Panc1 (cell line): ENCODE measurements at regions not wholly inside any gene's neighbourhood (a gene's known extent, or its start where the extent isn't known, plus 50 kb on each side); places are given as distances from the start of the nearest gene placed in this dataset.

ENCODE experiments used
- ATAC-seq: fragments of 200-7000 bp; cut with Tn5 transposase; 2 replicates; pipeline ENCODE4 v1.9.1; 2020; ENCODE audit warnings: mild to moderate bottlenecking, moderate library complexity
- BruUV-seq: library from RNA; stranded (reverse); fragments of 400-500 nt; replicated peaks from 2 replicates; lab custom pipeline; 2021; lab: Mats Ljungman, UMichigan
- CTCF ChIA-PET: fragments of 300-600 bp; sonication (Branson Sonifier 250); formaldehyde crosslinking; loops from one replicate; lab custom pipeline; 2022; ENCODE audit warnings: antibody characterized with exemption; lab: Charles Lee
- POLR2A ChIA-PET: fragments of 300-600 bp; sonication (Branson Sonifier 250); formaldehyde crosslinking; loops from one replicate; lab custom pipeline; 2022; ENCODE audit warnings: antibody characterized with exemption; lab: Charles Lee
- DNase-seq: peaks from one replicate; pipeline ENCODE4 v3.0.0-alpha.2; 2010; ENCODE audit warnings: low read depth, low spot score
- H3K27ac ChIP-seq: 2 replicates; pipeline ENCODE4 v1.5.1; 2011; ENCODE audit warnings: mild to moderate bottlenecking, low read length, inconsistent platforms
- H3K27me3 ChIP-seq: fragments of 200-500 bp; sonication (Bioruptor generic); 2 replicates; pipeline ENCODE4 v1.6.0; 2014; ENCODE audit warnings: low read length, inconsistent platforms; ENCODE audit not compliant: control insufficient read depth, insufficient read depth
- H3K36me3 ChIP-seq: fragments of 200-500 bp; sonication (Bioruptor generic); 2 replicates; pipeline ENCODE4 v1.5.1; 2014; ENCODE audit warnings: inconsistent platforms, mild to moderate bottlenecking, low read length, moderate library complexity; ENCODE audit not compliant: control insufficient read depth, insufficient read depth
- H3K4me1 ChIP-seq: 2 replicates; pipeline ENCODE4 v1.5.1; 2011; ENCODE audit warnings: inconsistent platforms, mild to moderate bottlenecking, low read length, moderate library complexity; ENCODE audit not compliant: control insufficient read depth, insufficient read depth
- H3K4me3 ChIP-seq, 2 experiments: 2 replicates each; pipeline ENCODE4 v1.5.1; 2011 to 2012; ENCODE audit warnings: low read depth in 2 of 2, low read length in 2 of 2, mild to moderate bottlenecking in 2 of 2, inconsistent platforms in 1 of 2, moderate library complexity in 1 of 2
- H3K9me3 ChIP-seq: fragments of 200-500 bp; sonication (Bioruptor generic); 2 replicates; pipeline ENCODE4 v1.5.1; 2014; ENCODE audit warnings: low read depth, mild to moderate bottlenecking, inconsistent platforms, low read length, moderate library complexity; ENCODE audit not compliant: control insufficient read depth, insufficient read depth
- POLR2AphosphoS5 ChIP-seq: IDR thresholded peaks from 2 replicates; pipeline ENCODE4 v1.6.1; 2012; ENCODE audit warnings: mild to moderate bottlenecking, low read depth, low read length, moderate library complexity
- SIN3A ChIP-seq: IDR thresholded peaks from 2 replicates; pipeline ENCODE4 v1.6.1; 2012; ENCODE audit warnings: low read depth, mild to moderate bottlenecking, low read length, moderate library complexity, borderline replicate concordance; ENCODE audit not compliant: insufficient read depth
- TCF7L2 ChIP-seq: IDR thresholded peaks from 2 replicates; pipeline ENCODE4 v1.6.1; 2011; ENCODE audit warnings: mild to moderate bottlenecking, low read depth, low read length, inconsistent platforms
- in situ Hi-C: cut with HindIII; loops from 2 replicates; pipeline ENCODE4 v1.10.0; 2016; ENCODE audit warnings: low sequenced_read_pairs, low pct_unique_long_range_greater_than_20kb
- intact Hi-C: fragments of 100-400 bp; cut with micrococcal nuclease; formaldehyde crosslinking; loops from one replicate; pipeline ENCODE4 v1.10.0; 2022; ENCODE audit not compliant: unreplicated experiment
- TF ChIP-seq, protein P1 (sequence below), 2 experiments: IDR thresholded peaks; 2 replicates each; pipeline ENCODE4 v1.6.1; 2011 to 2012; ENCODE audit warnings: low read depth in 2 of 2, control low read depth in 1 of 2, low read length in 1 of 2, mild to moderate bottlenecking in 1 of 2, moderate library complexity in 1 of 2; ENCODE audit not compliant: insufficient read depth in 1 of 2
- TF ChIP-seq, protein P2 (sequence below): fragments of 450-650 bp; IDR thresholded peaks from 2 replicates; pipeline ENCODE4 v1.5.1; 2017; ENCODE audit warnings: mild to moderate bottlenecking

DNA sequence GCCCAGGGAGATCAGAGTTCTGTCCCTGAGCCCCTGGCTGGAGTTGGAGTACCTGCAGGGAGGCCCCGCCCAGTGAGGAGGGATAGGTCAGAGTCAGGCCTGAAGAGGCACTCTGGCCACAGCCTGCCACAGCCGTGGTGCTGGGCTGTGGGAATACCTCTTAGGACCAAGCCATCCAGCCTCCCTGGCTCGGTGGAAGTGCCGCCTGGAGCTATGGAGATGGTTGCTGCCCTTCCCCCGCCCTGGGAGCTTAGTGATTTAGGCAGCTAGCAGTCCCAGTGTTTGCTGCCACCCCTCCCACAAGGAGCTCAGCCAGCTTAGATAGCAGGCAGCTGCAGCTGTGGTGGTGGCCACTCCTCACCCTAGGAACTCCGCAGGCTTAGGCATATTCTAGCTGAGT, 446.3 kb upstream of the GNPDA2 start:
- POLR2A ChIA-PET: no interaction called here
- H3K4me1 ChIP-seq: no peaks in the 10 kb centered on the region
- no peak overlapping the region for H3K27ac ChIP-seq
- no TSS peak for BruUV-seq
- ATAC-seq (no peak), DNase-seq (no peak)
- no peaks in the 10 kb centered on the region for H3K9me3 ChIP-seq
- TF ChIP-seq TCF7L2: no peak
- TF ChIP-seq POLR2AphosphoS5: no peak
- TF ChIP-seq, protein P1, sequence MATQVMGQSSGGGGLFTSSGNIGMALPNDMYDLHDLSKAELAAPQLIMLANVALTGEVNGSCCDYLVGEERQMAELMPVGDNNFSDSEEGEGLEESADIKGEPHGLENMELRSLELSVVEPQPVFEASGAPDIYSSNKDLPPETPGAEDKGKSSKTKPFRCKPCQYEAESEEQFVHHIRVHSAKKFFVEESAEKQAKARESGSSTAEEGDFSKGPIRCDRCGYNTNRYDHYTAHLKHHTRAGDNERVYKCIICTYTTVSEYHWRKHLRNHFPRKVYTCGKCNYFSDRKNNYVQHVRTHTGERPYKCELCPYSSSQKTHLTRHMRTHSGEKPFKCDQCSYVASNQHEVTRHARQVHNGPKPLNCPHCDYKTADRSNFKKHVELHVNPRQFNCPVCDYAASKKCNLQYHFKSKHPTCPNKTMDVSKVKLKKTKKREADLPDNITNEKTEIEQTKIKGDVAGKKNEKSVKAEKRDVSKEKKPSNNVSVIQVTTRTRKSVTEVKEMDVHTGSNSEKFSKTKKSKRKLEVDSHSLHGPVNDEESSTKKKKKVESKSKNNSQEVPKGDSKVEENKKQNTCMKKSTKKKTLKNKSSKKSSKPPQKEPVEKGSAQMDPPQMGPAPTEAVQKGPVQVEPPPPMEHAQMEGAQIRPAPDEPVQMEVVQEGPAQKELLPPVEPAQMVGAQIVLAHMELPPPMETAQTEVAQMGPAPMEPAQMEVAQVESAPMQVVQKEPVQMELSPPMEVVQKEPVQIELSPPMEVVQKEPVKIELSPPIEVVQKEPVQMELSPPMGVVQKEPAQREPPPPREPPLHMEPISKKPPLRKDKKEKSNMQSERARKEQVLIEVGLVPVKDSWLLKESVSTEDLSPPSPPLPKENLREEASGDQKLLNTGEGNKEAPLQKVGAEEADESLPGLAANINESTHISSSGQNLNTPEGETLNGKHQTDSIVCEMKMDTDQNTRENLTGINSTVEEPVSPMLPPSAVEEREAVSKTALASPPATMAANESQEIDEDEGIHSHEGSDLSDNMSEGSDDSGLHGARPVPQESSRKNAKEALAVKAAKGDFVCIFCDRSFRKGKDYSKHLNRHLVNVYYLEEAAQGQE (IDR thresholded peaks at IDR 0.05; ENCODE audit: insufficient read depth in 1 of 2, low read depth in 2 of 2, low read length in 1 of 2): no peak
- intact Hi-C loops: no loop called here
- no peaks in the 10 kb centered on the region for H3K27me3 ChIP-seq
- in situ Hi-C loops: no loop called here
- CTCF ChIA-PET: no interaction called here
- no peak overlapping the region for H3K4me3 ChIP-seq
- no peaks in the 10 kb centered on the region for H3K36me3 ChIP-seq

DNA sequence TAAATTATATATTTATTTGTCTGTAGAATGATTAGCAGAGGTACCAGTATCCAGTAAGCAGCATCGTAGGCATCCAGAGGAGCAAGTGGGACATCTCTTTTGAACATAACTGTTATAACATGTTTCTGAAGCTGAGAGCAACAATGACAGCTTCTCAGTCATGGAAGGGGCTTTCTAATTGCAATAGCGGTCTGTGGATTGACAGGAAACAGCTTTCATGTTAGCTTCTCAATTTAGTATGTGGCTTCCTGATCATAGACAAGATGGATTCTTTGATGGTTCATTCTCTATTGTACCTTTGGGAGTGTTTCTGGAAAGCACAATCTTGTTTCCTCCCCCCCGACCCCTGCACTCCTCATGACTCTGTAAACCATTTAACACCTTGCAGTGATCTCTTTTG, 434.6 kb upstream of the GNPDA2 start:
- no peak overlapping the region for H3K4me3 ChIP-seq
- no peaks in the 10 kb centered on the region for H3K36me3 ChIP-seq
- no TSS peak for BruUV-seq
- ATAC-seq: no peak
- TF ChIP-seq, protein P1 (IDR thresholded peaks at IDR 0.05; ENCODE audit: insufficient read depth in 1 of 2, low read depth in 2 of 2, low read length in 1 of 2): no peak
- TF ChIP-seq SIN3A: no peak
- no peak for TF ChIP-seq TCF7L2
- TF ChIP-seq, protein P2, sequence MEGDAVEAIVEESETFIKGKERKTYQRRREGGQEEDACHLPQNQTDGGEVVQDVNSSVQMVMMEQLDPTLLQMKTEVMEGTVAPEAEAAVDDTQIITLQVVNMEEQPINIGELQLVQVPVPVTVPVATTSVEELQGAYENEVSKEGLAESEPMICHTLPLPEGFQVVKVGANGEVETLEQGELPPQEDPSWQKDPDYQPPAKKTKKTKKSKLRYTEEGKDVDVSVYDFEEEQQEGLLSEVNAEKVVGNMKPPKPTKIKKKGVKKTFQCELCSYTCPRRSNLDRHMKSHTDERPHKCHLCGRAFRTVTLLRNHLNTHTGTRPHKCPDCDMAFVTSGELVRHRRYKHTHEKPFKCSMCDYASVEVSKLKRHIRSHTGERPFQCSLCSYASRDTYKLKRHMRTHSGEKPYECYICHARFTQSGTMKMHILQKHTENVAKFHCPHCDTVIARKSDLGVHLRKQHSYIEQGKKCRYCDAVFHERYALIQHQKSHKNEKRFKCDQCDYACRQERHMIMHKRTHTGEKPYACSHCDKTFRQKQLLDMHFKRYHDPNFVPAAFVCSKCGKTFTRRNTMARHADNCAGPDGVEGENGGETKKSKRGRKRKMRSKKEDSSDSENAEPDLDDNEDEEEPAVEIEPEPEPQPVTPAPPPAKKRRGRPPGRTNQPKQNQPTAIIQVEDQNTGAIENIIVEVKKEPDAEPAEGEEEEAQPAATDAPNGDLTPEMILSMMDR: no peak
- TF ChIP-seq POLR2AphosphoS5: no peak
- ChIA-PET POLR2A (no interaction called here), CTCF (no interaction called here)
- intact Hi-C loops (no loop called here), in situ Hi-C loops (no loop called here)
- H3K27me3 ChIP-seq: no peaks in the 10 kb centered on the region
- H3K27ac ChIP-seq: no peak overlapping the region
- H3K4me1 ChIP-seq: no peaks in the 10 kb centered on the region
- no peak for DNase-seq
- no peaks in the 10 kb centered on the region for H3K9me3 ChIP-seq
